GM21381 (cell line): ENCODE measurements at regions not wholly inside any gene's neighbourhood (a gene's known extent, or its start where the extent isn't known, plus 50 kb on each side); places are given as distances from the start of the nearest gene placed in this dataset.
"Not testable (repeated sequence)": the region's sequence is repeated elsewhere in the genome, so short reads cannot be mapped to it uniquely, and the experiment has no call there.

Experiments
- ATAC-seq: cut with Tn5 transposase; IDR thresholded peaks from one replicate; pipeline ENCODE4 v1.9.1; 2021; ENCODE audit warnings: mild to moderate bottlenecking, moderate library complexity; ENCODE audit not compliant: unreplicated experiment

GRCh38 chr3:187850258-187850921 is 105.1 kb upstream of the BCL6 start:
- no peak for ATAC-seq

- ATAC-seq, result no peak
Measured at GRCh38 chr3:187852842-187853730, 107.8 kb upstream of the BCL6 start.

GRCh38 chr3:187855131-187855530 is 109.9 kb upstream of the BCL6 start:
- ATAC-seq, result no peak

- ATAC-seq, result no peak
Measured at GRCh38 chr3:187856555-187856954, 111.3 kb upstream of the BCL6 start.

- no peak for ATAC-seq
Measured at GRCh38 chr3:187858041-187858440, 112.8 kb upstream of the BCL6 start.

- ATAC-seq, result no peak
Measured at GRCh38 chr3:187858711-187859110, 113.4 kb upstream of the BCL6 start.

GRCh38 chr3:187862701-187863277 is 117.5 kb upstream of the BCL6 start:
- ATAC-seq, result not testable (repeated sequence)

- ATAC-seq, result peak; percentile 81
Measured at GRCh38 chr3:187870360-187871203, 125.3 kb upstream of the BCL6 start.

GRCh38 chr3:187871204-187871591 is 125.9 kb upstream of the BCL6 start:
- no peak for ATAC-seq

GRCh38 chr3:187871848-187872247 is 126.6 kb upstream of the BCL6 start:
- ATAC-seq, result no peak

GRCh38 chr3:187873843-187874242 is 128.6 kb upstream of the BCL6 start:
- no peak for ATAC-seq

GRCh38 chr3:187875863-187876262 is 130.6 kb upstream of the BCL6 start:
- ATAC-seq, result no peak

GRCh38 chr3:187878772-187879518 is 133.7 kb upstream of the BCL6 start:
- no peak for ATAC-seq

GRCh38 chr3:187880441-187880840 is 135.2 kb upstream of the BCL6 start:
- no peak for ATAC-seq

GRCh38 chr3:187880851-187881250 is 135.6 kb upstream of the BCL6 start:
- ATAC-seq, result no peak

- ATAC-seq, result no peak
Measured at GRCh38 chr3:187888701-187889100, 143.4 kb upstream of the BCL6 start.

- ATAC-seq, result no peak
Measured at GRCh38 chr3:187889106-187889505, 143.8 kb upstream of the BCL6 start.

- no peak for ATAC-seq
Measured at GRCh38 chr3:187889601-187890404, 144.5 kb upstream of the BCL6 start.

GRCh38 chr3:187890405-187890752 is 145.1 kb upstream of the BCL6 start:
- not testable (repeated sequence) for ATAC-seq

GRCh38 chr3:187896646-187897045 is 151.4 kb upstream of the BCL6 start:
- ATAC-seq, result no peak
